ENCODE measurements at regions not wholly inside any gene's neighbourhood (a gene's known extent, or its start where the extent isn't known, plus 50 kb on each side); places are given as distances from the start of the nearest gene placed in this dataset.

DNA sequence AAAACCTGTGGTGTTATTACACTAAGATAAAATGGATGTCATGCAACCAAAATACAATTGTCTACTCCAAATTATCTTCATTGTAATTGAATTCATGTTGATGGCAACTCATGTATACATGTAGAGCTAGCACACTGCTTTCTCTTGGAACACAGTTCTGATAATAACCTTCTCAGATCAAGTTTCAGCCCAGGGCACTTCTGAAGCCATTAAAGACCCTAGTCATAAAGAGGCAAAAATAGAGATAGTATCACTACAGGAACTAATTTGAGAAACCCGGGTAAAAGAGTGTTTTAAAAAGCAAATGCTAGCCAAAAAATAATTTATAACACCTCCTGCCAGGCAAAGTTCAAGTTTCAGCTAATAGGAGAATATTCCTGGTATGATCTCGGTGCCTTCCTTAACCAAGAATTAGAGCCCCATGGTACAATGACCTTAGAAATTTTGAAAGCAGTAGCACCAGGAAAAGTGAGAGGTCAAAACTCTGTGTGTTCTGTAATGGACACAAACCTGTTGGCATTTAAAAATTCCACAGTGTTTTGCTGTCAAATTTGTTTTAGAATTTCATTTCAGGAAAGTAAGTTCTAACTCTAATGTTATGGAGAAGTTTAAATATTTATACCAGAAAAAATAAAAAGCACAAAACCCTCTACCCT, 105.0 kb upstream of the FRMD6 start:
- H3K4me2 ChIP-seq (ENCODE audit: low read length): peak overlapping the region; percentile 51
- no peak for ATAC-seq

DNA sequence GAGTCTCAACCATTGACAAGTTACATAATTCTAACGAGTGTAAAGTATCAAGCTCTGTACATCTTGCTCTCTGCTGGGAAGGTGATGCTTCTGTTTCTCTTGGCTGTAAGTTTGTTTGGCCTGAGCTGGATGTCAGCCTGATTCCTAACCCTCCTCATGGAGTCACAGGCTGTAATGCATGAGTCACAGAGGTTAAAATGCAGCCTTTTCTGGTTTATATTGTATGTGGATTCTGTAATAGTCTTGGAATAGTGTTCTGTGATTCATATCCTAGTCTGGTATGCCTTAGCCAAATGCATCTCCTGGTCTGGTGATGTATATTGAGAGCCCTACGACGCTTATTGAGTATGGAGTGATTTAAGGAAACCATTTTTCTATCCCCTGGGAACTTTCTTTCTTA, 104.5 kb upstream of the FRMD6 start:
- DNase-seq (ENCODE audit: low read depth, low spot score) (peak; percentile 68), ATAC-seq (peak; percentile 90)
- Histone ChIP-seq H3K79me2 (ENCODE audit: insufficient read depth, low read length) (no peaks in the 10 kb centered on the region), H3K4me3 (replicated peaks in 1 of 2; ENCODE audit: low read depth in 1 of 2, low read length in 2 of 2) (no peak overlapping the region), H3K9me2 (ENCODE audit: insufficient read depth) (no peaks in the 10 kb centered on the region), H3K27ac (ENCODE audit: low read depth, low read length) (no peak overlapping the region), H3K36me3 (ENCODE audit: control insufficient read depth in 1 of 2, insufficient read depth in 2 of 2, low read length in 2 of 2) (no peaks in the 10 kb centered on the region), H4K20me1 (ENCODE audit: insufficient read depth) (no peaks in the 10 kb centered on the region), H3K9ac (ENCODE audit: low read length) (no peak overlapping the region), H3K4me2 (ENCODE audit: low read length) (peak overlapping the region; percentile 51), H3K27me3 (ENCODE audit: insufficient read depth, low read length) (no peaks in the 10 kb centered on the region), H3K9me3 (ENCODE audit: control insufficient read depth in 1 of 2, insufficient read depth in 1 of 2, low read depth in 1 of 2, low read length in 2 of 2) (no peaks in the 10 kb centered on the region), H2AFZ (ENCODE audit: low read depth, low read length, poor library complexity, severe bottlenecking) (peak overlapping the region; percentile 10), H3K4me1 (ENCODE audit: control insufficient read depth in 1 of 2, insufficient read depth in 2 of 2, low read length in 2 of 2) (peaks cover 12 to 21% of the 10 kb centered on the region in 2 experiments)
- no TSS peak for BruUV-seq (replicated peaks)
- intact Hi-C loops (cut with micrococcal nuclease): no loop called here
- RAD21 ChIA-PET (ENCODE audit: low non-redundant PET in 1 of 2, low total read pairs in 2 of 2, uncharacterized antibody in 2 of 2, unreplicated experiment in 2 of 2): no interaction called here
- POLR2A ChIA-PET: interaction anchor here (0.8 kb wide), 1 partner anchor 104 kb away, joined by 3 read pairs; no protein-coding TSS in a partner anchor
- CTCF ChIA-PET: no interaction called here
- TF ChIP-seq ZNF274 (IDR thresholded peaks at IDR 0.05; ENCODE audit: low read depth, low read length): no peak
- peak; percentile 59 for TF ChIP-seq CEBPB (IDR thresholded peaks at IDR 0.05; ENCODE audit: low read depth)
- no peak for TF ChIP-seq EGR1 (IDR thresholded peaks at IDR 0.05; ENCODE audit: low read depth)
- TF ChIP-seq, protein P1, sequence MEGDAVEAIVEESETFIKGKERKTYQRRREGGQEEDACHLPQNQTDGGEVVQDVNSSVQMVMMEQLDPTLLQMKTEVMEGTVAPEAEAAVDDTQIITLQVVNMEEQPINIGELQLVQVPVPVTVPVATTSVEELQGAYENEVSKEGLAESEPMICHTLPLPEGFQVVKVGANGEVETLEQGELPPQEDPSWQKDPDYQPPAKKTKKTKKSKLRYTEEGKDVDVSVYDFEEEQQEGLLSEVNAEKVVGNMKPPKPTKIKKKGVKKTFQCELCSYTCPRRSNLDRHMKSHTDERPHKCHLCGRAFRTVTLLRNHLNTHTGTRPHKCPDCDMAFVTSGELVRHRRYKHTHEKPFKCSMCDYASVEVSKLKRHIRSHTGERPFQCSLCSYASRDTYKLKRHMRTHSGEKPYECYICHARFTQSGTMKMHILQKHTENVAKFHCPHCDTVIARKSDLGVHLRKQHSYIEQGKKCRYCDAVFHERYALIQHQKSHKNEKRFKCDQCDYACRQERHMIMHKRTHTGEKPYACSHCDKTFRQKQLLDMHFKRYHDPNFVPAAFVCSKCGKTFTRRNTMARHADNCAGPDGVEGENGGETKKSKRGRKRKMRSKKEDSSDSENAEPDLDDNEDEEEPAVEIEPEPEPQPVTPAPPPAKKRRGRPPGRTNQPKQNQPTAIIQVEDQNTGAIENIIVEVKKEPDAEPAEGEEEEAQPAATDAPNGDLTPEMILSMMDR (IDR thresholded peaks at IDR 0.05 in 2 of 3, conservative IDR thresholded peaks at IDR 0.05 in 1 of 3; ENCODE audit: borderline replicate concordance in 1 of 3, insufficient read depth in 1 of 3, low read depth in 2 of 3, low read length in 2 of 3): no peak
- TF ChIP-seq, protein P2, sequence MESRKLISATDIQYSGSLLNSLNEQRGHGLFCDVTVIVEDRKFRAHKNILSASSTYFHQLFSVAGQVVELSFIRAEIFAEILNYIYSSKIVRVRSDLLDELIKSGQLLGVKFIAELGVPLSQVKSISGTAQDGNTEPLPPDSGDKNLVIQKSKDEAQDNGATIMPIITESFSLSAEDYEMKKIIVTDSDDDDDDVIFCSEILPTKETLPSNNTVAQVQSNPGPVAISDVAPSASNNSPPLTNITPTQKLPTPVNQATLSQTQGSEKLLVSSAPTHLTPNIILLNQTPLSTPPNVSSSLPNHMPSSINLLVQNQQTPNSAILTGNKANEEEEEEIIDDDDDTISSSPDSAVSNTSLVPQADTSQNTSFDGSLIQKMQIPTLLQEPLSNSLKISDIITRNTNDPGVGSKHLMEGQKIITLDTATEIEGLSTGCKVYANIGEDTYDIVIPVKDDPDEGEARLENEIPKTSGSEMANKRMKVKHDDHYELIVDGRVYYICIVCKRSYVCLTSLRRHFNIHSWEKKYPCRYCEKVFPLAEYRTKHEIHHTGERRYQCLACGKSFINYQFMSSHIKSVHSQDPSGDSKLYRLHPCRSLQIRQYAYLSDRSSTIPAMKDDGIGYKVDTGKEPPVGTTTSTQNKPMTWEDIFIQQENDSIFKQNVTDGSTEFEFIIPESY (IDR thresholded peaks at IDR 0.05; ENCODE audit: extremely low read depth, insufficient replicate concordance, low read length): no peak
- no peak for TF ChIP-seq YY1 (IDR thresholded peaks at IDR 0.05; ENCODE audit: extremely low read depth, insufficient replicate concordance, low read depth, low read length)
- peak; percentile 66 for TF ChIP-seq JUND (IDR thresholded peaks at IDR 0.05)
- no peak for TF ChIP-seq EZH2phosphoT487 (IDR thresholded peaks at IDR 0.05; ENCODE audit: borderline replicate concordance)
- TF ChIP-seq FOSL1 (IDR thresholded peaks at IDR 0.05; ENCODE audit: low read depth): peak; percentile 66
- peak; percentile 73; the same call in 1 of the 2 replicates for TF ChIP-seq CBX3 (IDR thresholded peaks at IDR 0.05; ENCODE audit: low read depth)
- TF ChIP-seq, protein P3, sequence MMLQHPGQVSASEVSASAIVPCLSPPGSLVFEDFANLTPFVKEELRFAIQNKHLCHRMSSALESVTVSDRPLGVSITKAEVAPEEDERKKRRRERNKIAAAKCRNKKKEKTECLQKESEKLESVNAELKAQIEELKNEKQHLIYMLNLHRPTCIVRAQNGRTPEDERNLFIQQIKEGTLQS (IDR thresholded peaks at IDR 0.05): peak; percentile 38; the same call in 1 of the 2 replicates
- no peak for TF ChIP-seq ZFX (IDR thresholded peaks at IDR 0.05)
- no peak for TF ChIP-seq RAD21 (IDR thresholded peaks at IDR 0.05; ENCODE audit: low read depth)
- TF ChIP-seq EZH2 (IDR thresholded peaks at IDR 0.05): no peak
- TF ChIP-seq TCF7L2 (IDR thresholded peaks at IDR 0.05; ENCODE audit: borderline replicate concordance, extremely low read depth, insufficient read depth, insufficient read length): no peak
- TF ChIP-seq SIN3A (IDR thresholded peaks at IDR 0.05; ENCODE audit: low read depth): no peak

More for the DNA sequence above, 105.0 kb upstream of the FRMD6 start:
- H3K4me3 ChIP-seq (replicated peaks in 1 of 2; ENCODE audit: low read depth in 1 of 2, low read length in 2 of 2): no peak overlapping the region
- ChIA-PET CTCF (no interaction called here), POLR2A (interaction anchor here (0.7 to 0.8 kb wide), 2 partner anchors 105 to 304 kb away, joined by 3 read pairs; no protein-coding TSS in a partner anchor), RAD21 (ENCODE audit: low non-redundant PET in 1 of 2, low total read pairs in 2 of 2, uncharacterized antibody in 2 of 2, unreplicated experiment in 2 of 2) (no interaction called here)
- H3K27me3 ChIP-seq (ENCODE audit: insufficient read depth, low read length): no peaks in the 10 kb centered on the region
- no peak for DNase-seq (ENCODE audit: low read depth, low spot score)
- H3K4me1 ChIP-seq (ENCODE audit: control insufficient read depth in 1 of 2, insufficient read depth in 2 of 2, low read length in 2 of 2): peaks cover 10 to 17% of the 10 kb centered on the region in 2 experiments
- H3K9me3 ChIP-seq (ENCODE audit: control insufficient read depth in 1 of 2, insufficient read depth in 1 of 2, low read depth in 1 of 2, low read length in 2 of 2): no peaks in the 10 kb centered on the region
- BruUV-seq (replicated peaks): no TSS peak
- H3K36me3 ChIP-seq (ENCODE audit: control insufficient read depth in 1 of 2, insufficient read depth in 2 of 2, low read length in 2 of 2): no peaks in the 10 kb centered on the region
- H2AFZ ChIP-seq (ENCODE audit: low read depth, low read length, poor library complexity, severe bottlenecking): peak overlapping the region; percentile 10
- intact Hi-C loops (cut with micrococcal nuclease): no loop called here
- no peak for TF ChIP-seq SRF (IDR thresholded peaks at IDR 0.05; ENCODE audit: low read depth)
- no peak for TF ChIP-seq RAD21 (IDR thresholded peaks at IDR 0.05; ENCODE audit: low read depth)
- TF ChIP-seq EZH2phosphoT487 (IDR thresholded peaks at IDR 0.05; ENCODE audit: borderline replicate concordance): no peak
- H3K79me2 ChIP-seq (ENCODE audit: insufficient read depth, low read length): no peaks in the 10 kb centered on the region
- H3K27ac ChIP-seq (ENCODE audit: low read depth, low read length): no peak overlapping the region
- no peaks in the 10 kb centered on the region for H4K20me1 ChIP-seq (ENCODE audit: insufficient read depth)
- H3K9me2 ChIP-seq (ENCODE audit: insufficient read depth): no peaks in the 10 kb centered on the region
- H3K9ac ChIP-seq (ENCODE audit: low read length): no peak overlapping the region
